T-helper 1 cell (primary cell): ENCODE measurements at regions not wholly inside any gene's neighbourhood (a gene's known extent, or its start where the extent isn't known, plus 50 kb on each side); places are given as distances from the start of the nearest gene placed in this dataset.

Experiments used
- DNase-seq, 5 donors: peaks; one replicate each; pipeline ENCODE4 v3.0.0-alpha.2; 2012 to 2020

DNA sequence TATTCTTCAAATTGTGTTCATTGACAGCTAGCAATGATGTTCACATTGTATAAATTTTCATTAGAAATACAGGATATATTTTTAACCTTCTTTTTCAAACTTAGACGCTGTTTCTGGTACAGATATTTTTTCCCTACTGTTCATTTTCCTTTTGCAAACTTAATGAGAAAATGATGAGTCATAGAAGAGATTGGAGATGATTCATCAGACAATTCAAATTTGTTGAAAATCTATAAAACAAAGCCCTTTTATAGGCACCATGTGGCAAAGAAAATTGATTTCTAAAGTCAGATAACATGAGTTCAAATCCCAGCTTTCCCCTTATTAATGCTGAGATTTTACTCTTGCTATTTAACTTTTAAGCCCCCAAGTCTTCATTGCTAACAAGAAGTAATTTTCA, 728.8 kb upstream of the DDX18 start:
- no peak for DNase-seq

DNA sequence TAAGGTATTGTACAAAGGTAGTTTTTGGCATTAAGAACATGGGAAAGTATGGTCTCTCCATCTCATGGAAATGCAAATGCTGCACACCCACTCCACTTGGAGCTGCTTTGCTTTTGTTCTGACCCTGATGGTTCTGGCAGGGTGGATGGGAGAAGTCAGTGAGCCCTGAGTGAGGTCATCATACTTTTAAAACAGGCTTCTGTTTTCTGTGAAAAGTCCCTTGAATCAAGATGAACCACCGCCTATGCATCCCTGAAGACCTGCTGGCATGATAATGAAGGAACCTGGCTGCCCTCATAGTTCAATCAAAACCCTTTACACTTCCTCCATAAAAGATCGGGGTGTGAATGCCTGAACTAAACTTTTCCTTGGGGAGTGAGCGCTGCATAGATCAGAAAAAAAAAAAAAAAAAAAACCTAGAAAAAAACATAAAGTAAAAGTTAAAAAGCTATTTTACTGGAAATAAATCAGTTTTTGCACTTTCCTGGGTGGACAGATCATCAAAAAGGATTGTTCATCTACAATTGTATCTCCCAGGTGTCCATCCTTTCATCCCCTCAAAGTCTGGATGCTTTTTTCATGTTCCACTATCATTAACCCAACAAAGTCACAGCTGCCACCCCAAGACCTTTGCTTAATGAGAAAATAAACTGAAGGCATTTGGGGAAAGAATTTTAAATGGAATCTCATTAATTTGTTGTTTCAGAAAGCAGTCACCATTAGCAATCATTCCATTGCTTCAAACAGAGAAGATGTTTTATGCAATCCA, 728.1 kb upstream of the DDX18 start:
- no peak for DNase-seq

DNA sequence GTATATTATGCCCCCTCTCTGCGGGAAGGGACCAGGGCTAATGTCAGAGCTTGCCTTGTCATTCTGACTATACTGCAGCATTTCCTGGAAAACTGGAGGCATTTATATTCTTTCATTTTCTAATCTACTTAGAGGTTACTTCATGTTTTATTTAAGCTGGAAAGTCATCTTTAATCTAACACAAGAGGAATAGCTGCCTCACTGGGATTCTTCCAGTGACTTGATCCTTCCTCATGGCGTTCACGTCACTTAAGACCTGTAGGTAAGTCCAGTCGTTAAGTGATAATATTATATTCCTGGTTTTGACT, 727.6 kb upstream of the DDX18 start:
- DNase-seq: no peak

DNA sequence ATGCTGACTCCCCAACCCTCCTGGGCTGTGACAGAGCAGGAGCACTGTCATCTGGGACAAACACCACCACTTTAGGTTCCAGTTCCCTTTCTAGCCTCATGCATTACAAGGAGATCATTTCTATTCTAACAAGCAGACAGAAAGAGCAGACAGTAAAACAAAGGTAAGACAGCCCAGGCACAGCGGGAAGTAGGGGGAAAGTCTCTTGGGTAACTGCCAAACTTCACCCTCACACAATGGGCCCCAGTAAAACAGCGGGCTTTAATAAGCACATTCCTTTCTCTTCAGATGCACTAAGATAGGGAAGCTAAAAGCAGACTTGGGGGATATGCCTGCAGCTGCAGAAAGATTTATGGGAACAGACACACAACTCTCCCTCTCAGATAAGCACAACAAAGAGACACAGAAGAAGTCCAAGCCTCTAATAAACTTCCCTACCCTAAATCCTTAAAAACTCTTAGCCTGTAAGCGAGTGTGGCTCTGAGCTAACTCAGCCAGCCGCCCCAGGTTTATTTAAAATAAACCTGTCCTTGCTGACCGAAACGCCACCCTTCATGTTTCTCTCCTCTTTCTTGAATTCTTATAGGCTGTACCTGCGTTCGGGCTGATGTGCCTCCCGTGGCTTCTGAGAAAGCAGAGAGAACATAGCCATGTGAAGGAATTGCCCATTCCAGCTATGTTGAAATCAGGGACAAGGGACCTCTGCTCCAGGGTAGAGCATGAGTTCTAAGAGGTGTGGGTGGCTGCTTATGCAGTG, 726.8 kb upstream of the DDX18 start:
- no peak for DNase-seq

DNA sequence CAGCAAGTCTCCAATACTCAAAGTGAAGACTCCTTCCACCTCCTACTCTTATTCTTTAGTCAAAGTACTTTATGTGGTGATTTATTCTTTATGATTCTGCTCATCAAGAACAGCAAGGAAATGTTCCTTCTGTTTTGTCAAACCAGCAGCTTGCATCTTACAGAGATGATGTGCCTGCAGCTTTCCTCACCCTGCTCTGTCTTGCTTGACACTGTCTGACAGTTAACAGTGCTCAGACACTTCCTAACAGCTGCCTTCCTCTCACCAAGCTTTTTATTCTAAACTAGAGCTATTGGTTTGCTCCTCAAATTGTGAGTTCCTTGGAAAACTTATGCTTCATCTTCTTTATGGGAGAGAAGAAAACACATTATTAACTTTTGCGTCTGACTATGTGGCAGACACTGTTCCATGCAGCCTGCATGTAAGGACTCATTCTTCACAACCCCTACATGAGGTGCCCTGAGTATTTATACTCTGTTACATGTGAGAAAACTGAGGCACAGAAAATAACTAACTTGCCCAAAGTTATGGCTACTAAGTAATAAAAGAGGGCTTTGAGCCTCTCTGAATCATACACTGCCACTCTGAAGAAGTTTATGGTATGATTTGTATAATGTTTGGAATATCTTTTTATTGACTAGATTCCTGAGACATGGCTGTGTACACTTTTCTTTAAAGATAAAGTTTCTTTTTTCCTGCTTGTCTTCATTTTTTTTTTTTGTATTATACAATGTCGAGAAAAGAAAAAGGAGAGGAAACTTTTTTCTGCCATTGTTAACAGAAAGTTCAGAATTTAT, 723.3 kb upstream of the DDX18 start:
- DNase-seq: no peak

DNA sequence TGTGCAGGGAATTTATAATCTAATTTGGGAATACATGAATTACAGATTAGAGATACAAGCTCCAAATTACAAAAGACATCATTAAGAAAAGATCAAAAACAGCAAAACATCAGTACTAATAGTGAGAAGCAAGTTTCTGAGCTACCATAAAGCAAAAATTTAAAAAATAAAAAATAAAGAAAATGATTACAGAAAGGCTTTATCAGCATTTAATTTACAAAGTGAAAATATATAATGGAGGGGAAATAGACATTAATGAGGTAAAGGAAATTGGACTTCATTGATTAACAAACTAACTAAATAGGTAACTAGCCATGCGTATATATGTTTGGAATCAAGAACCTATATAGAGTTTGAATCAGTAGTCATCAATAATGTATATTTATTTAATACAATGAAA, 712.9 kb upstream of the DDX18 start:
- DNase-seq: no peak

DNA sequence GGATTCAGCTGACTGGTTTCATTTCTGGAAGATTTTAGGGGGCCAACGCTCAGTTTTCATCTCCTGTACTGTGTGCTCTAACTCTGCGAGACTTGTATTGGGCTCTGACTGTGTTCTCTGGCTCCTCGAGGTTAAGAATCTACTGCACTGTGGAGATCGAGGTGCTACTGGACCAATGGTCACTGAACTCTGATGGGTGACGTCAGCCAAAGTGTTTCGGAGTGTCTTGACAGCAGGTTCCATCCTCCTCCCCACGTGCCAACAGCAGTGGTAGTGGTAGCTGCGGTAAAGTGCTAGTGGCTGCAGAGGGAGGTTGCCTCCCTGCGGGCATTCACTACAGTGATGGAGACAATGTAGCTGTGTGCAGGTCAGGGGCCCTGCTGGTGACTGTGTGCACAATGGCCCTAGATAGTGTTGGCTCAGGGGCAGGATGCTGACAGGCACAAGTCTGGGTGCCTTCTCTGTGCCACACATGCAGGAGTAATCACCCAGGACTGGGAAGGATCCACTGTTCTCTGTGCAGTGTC, 705.7 kb upstream of the DDX18 start:
- DNase-seq: no peak

DNA sequence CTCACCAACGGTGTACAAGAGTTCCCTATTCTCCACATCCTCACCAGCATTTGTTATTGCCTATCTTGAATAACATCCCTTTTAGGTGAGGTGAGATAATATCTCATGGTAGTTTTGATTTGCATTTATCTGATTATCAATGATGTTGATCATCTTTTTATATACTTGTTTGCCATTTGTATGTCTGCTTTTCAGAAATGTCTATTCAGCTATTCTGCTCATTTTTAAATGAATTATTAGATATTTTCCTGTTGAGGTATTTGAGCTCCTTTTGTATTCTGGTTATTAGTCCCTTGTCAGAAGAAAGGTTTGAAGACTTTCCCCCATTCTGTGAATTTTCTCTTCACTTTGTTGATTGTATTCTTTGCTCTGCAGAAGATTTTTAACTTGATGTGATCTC, 695.5 kb upstream of the DDX18 start:
- DNase-seq: no peak

DNA sequence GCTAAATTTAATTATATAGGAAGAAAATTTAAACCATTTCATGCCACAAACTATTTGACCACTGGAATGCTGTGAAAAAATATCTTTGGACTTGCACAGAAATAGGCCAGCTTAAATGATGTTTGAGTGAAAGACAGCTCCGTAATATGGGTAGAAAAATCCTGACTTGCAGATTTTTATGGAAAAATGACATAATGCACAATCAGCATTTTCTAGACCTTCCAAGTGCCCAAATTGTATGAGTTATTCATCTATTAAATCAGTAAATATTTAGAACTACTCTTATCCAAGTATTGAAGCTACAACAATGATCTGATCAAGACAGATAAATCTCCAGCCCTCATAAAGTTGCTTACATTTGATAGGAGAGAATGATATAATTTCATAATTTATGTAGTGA, 691.1 kb upstream of the DDX18 start:
- DNase-seq: no peak

DNA sequence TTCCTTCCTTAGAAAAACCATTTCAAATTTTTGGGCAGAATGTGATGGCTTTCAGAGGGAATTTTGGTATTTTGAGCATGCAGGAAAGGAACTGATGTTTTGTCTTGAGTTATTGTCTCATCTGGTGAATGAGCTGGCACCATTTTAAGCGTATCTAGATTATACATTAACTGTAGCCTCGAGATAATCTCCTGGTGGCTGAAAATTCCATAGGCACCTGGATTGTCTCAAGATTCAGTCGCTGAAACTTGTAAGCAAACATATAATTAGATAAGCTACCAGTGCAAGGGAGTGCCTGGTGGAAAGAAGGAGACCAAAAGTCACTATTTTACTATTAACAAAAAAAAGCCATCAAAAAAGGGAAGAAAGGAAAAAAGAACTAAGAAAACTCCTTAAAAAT, 687.8 kb upstream of the DDX18 start:
- no peak for DNase-seq

DNA sequence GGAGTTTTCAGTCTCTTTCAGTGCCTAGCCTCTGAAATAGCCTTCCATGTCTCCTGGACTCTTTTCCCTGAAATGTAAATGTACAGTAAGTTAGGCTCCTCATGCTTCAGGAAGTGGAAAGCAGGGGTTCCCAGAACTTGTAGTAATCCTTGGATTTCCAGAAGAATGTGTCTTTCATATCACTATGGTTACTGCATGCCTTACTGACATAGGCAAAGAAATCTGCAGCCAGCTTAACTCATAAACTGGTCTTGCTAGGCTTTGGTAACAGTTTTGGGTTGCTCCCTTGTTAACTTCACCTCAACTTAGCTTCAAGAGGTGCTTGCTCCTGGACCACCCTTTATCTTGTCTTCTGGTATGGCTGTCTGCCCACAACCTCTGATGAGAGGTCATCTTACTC, 686.8 kb upstream of the DDX18 start:
- DNase-seq: no peak

DNA sequence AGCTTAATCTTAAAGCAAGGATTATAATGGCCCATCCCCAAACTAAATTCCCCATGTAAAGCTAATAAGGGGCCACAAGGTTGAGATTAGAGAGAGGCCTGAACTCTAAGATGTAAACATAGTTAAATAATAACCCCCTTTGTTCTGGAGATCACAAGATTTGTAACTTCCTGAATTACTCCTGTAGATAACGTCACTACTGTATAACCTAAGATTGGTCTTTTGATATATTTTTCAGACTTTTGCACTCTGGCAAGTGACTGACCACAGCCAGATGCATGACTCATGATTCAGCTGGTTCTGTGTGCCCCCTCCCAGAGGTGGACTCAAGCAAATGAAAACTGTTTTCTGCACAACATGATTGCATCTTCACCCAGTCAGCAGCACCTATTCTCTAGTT, 686.0 kb upstream of the DDX18 start:
- no peak for DNase-seq

DNA sequence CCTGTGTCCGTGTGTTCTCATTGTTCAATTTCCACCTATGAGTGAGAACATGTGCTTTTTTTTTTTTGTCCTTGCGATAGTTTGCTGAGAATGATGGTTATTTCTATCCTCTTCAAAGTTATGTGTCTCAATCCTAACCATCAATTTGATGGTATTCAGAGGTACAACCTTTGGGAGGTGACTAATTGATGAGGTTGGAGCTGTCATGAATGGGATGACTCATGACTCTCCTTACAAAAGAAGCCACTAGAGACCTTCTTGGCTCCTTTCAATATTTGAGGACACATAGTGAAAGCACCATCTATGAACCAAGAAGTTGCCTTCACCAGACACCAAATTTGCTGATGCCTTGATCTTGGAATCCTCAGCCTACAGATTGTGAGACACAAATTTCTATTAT, 677.1 kb upstream of the DDX18 start:
- DNase-seq: no peak

DNA sequence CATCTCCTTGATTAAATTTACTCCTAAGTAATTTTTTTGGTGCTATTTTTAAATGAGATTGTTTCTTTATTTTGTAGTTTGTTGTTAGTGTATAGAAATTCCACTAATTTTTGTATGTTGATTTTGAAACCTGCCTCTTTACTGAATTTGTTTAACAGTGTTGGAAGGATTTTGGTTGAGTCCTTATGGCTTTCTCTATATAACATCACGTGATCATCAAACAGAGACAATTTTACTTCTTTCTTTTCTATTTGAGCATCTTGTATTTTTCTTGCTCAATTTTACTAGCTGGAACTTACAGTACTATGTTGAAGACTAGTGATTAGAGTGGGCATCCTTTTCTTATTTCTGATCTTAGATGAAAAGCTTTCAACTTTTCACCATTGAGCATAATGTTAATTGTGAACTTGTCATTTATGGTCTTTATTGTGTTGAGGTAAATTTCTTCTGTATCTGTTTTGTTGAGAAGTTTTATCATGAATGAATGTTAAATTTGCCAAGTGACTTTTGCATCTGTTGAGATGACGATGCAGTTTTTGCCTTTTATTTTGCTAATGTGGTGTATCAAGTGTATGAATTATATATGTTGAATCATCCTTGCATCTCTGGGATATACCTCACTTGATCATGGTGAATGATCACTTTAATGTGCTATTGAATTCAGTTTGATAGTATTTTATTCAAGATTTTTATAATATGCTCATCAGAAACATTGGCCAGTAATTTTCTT, 645.3 kb upstream of the DDX18 start:
- DNase-seq: no peak

DNA sequence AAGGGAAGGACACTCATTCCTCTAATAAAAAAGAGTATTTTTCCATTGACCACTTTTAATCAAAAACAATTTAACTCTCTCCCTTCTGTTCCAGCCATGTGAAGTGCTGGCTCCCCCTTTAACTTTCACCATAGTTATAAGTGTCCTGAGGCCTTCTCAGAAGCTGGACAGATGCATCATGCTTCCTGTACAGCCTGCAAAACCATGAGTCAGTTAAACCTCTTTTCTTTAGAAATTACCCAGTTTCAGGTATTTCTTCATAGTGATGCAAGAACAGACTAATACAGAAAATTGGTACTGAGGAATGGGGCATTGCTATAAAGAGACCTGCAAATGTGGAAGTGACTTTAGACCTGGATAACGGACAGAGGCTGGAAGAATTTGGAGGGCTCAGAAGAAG, 643.6 kb upstream of the DDX18 start:
- DNase-seq: no peak

DNA sequence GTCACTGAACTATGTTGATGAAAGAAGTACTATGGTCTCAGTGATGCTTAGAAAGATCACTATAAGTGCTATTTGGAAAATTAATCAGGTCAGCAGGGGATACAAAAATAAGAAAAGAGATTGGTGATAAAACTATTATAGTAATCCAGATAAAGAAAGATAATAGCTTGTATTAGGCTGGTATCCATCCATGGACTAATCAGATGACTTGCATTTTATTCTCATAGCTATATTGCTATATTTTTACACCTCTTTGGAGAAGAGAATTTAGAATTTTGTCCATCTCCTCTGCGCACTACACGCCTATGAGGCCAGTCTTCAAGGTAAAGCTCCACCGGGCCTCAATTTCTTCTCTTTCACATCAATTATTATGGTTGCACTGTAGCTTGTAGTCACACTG, 635.1 kb upstream of the DDX18 start:
- DNase-seq: no peak

DNA sequence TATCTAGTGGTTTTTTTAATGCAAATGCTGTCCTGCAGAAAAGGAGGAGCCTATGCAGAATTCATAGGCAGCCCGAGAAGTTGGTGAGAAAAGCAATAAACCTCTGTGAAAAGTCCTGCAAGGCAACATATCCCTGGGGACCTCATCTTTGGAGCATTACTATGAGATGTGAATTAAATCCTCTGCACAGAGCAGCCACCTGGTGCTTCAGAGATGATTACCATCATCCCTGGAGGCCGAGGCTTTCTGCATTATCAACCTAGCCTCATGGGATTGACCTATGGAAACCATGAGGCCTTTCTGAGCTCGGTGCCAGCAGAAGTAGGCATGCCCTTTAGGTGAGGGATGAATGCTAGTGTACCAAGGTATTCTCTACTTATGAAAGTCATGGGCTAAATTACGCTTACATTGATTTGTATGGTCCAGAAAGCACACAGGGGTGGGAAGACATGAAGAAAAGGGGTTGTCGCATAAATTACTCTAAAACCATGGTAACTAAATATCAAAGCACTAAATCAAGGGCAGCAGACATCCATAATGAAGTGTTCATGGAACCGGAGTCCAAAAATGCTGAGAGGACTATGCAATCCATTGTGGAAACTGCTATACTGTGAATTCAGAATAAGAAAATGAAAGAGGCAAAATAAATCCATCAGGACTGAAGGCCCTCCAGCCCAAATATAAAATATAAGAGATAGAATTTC, 623.5 kb upstream of the DDX18 start:
- DNase-seq: no peak

DNA sequence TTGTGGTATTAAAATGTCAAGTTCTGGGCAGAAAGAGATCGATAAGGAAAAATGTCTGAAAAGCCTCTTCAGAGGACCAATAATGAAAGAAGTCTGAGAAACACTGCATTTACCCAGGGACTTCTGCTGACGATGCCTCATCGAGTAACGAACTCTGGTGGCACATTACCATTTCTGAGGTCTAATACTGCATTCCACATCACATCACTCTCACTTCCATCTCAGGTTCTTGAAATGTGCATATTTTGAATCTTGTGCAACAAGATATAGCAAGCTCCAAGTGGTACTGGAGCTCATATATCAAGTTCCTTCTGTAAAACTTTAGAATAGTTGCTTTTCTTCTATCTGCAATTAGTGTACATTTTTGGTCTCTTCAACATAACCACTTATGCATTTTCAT, 619.1 kb upstream of the DDX18 start:
- no peak for DNase-seq

DNA sequence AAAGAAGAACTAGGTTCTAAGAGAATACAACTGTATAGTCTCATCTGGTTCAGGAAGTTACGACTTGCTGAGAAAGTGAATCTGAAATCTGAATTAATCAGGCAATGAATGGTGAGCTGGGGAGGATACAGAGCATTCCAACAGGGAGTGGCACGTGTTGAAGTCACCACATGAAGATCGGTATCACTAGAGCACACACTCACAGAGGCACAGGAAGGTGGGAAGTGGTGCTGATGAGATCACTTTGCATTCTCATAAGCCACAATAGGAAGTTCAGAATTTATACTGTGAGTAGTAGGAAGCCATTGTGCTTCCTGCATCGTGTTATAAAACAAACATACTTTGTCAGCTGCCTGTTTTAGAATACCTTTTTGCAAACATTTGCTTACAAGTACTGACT, 615.0 kb upstream of the DDX18 start:
- DNase-seq: no peak

DNA sequence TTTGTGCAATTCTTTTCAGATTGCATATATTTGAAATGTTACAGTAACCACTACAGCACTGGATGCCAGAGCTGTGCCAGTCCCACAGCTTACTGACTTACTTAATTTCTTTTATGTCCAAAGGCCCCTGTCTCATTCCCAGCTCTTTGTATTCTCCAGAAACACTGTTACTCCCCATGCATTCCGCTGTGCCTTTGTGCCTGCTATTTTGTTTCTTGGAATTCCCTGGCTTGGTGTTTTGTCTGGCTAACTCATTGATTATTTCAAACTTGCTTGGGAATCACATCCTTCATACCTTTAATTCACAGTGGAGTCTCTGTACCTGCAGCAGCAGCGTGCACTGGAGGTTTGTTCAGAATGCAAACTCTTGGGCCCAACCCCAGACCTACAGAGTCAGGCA, 601.9 kb upstream of the DDX18 start:
- no peak for DNase-seq

DNA sequence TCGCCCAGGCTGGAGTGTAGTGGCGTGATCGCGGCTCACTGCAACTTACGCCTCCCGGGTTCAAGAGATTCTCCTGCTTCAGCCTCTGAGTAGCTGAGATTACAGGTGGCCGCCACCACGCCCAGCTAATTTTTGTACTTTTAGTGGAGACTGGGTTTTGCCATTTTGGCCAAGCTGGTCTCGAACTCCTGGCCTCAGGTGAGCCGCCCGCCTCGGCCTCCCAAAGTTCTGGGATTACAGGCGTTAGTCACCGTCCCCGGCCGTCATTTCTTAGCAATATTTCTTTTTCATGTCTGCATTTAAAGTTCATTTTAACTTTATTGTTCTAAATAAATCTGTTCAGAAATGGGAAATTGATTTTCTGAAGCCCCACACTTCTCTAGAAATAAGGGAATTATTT, 597.3 kb upstream of the DDX18 start:
- DNase-seq: no peak

DNA sequence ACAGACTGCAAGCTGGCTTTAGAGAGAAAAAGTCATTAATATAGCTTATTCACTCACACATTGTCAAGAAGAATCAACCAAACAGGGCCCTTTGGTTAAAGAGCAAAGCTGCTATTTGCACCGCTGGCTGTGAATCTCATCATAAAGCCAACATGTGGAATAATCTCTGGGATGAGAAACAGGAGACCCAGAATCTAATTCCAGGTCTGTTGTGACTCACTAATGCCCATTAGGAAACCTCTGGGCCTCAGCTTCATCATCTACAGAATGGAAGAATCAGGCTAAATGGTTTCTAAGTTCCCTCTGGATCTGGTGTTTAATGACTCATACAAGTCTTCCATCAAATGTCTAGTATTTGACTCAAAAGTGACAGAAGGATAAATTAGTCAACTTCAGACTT, 591.7 kb upstream of the DDX18 start:
- no peak for DNase-seq
